Neural cell (in vitro differentiated cells): ENCODE measurements at regions not wholly inside any gene's neighbourhood (a gene's known extent, or its start where the extent isn't known, plus 50 kb on each side); places are given as distances from the start of the nearest gene placed in this dataset.

Experiments
- EP300 ChIP-seq: fragments of 450-650 bp; conservative IDR thresholded peaks from 2 replicates; pipeline ENCODE4 v1.6.1; 2014; ENCODE audit warnings: antibody characterized with exemption, mild to moderate bottlenecking, moderate library complexity; ENCODE audit not compliant: poor library complexity, severe bottlenecking
- EZH2 ChIP-seq: fragments of 200-600, 300-800 bp; shearing (Covaris generic), sonication (generic); IDR thresholded peaks from 2 replicates; pipeline ENCODE4 v1.6.1; 2014; ENCODE audit warnings: antibody characterized with exemption, low read length, borderline replicate concordance, mild to moderate bottlenecking; ENCODE audit not compliant: insufficient read depth, poor library complexity, severe bottlenecking
- POLR2AphosphoS5 ChIP-seq: IDR thresholded peaks from 2 replicates; pipeline ENCODE4 v1.6.1; 2012
- SMC3 ChIP-seq: fragments of 450-650 bp; conservative IDR thresholded peaks from 2 replicates; pipeline ENCODE4 v1.6.1; 2014; ENCODE audit warnings: antibody characterized with exemption, mild to moderate bottlenecking, moderate library complexity; ENCODE audit not compliant: poor library complexity
- TAF1 ChIP-seq: IDR thresholded peaks from 2 replicates; pipeline ENCODE4 v1.6.1; 2012; ENCODE audit warnings: low read depth
- TF ChIP-seq, protein P1 (sequence below): fragments of 450-650 bp; IDR thresholded peaks from 2 replicates; pipeline ENCODE4 v1.5.1; 2014; ENCODE audit warnings: antibody characterized with exemption, mild to moderate bottlenecking, moderate library complexity; ENCODE audit not compliant: poor library complexity, severe bottlenecking
- TF ChIP-seq, protein P2 (sequence below): IDR thresholded peaks from 2 replicates; pipeline ENCODE4 v1.6.1; 2012; ENCODE audit warnings: borderline replicate concordance

DNA sequence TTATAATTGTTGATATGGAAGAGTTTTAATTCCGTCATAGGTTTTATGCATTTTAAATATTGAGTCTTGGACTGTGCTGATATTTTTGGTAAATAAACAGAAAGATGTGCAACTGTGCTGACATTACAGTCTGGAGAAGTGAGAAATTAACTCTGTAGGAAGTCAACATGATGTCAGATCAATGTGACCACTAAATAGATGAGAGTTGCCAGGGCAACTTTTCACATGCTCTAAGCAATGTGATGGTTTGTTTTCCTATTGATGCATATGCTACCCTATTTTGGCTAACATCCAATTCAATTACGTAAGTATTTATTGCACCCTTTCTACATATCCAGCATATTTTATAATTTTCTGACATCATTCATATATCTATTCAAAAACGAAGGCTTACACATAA lies 1109.3 kb downstream of the TSN start:
- TF ChIP-seq, protein P1, sequence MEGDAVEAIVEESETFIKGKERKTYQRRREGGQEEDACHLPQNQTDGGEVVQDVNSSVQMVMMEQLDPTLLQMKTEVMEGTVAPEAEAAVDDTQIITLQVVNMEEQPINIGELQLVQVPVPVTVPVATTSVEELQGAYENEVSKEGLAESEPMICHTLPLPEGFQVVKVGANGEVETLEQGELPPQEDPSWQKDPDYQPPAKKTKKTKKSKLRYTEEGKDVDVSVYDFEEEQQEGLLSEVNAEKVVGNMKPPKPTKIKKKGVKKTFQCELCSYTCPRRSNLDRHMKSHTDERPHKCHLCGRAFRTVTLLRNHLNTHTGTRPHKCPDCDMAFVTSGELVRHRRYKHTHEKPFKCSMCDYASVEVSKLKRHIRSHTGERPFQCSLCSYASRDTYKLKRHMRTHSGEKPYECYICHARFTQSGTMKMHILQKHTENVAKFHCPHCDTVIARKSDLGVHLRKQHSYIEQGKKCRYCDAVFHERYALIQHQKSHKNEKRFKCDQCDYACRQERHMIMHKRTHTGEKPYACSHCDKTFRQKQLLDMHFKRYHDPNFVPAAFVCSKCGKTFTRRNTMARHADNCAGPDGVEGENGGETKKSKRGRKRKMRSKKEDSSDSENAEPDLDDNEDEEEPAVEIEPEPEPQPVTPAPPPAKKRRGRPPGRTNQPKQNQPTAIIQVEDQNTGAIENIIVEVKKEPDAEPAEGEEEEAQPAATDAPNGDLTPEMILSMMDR, result no peak
- TF ChIP-seq, protein P2, sequence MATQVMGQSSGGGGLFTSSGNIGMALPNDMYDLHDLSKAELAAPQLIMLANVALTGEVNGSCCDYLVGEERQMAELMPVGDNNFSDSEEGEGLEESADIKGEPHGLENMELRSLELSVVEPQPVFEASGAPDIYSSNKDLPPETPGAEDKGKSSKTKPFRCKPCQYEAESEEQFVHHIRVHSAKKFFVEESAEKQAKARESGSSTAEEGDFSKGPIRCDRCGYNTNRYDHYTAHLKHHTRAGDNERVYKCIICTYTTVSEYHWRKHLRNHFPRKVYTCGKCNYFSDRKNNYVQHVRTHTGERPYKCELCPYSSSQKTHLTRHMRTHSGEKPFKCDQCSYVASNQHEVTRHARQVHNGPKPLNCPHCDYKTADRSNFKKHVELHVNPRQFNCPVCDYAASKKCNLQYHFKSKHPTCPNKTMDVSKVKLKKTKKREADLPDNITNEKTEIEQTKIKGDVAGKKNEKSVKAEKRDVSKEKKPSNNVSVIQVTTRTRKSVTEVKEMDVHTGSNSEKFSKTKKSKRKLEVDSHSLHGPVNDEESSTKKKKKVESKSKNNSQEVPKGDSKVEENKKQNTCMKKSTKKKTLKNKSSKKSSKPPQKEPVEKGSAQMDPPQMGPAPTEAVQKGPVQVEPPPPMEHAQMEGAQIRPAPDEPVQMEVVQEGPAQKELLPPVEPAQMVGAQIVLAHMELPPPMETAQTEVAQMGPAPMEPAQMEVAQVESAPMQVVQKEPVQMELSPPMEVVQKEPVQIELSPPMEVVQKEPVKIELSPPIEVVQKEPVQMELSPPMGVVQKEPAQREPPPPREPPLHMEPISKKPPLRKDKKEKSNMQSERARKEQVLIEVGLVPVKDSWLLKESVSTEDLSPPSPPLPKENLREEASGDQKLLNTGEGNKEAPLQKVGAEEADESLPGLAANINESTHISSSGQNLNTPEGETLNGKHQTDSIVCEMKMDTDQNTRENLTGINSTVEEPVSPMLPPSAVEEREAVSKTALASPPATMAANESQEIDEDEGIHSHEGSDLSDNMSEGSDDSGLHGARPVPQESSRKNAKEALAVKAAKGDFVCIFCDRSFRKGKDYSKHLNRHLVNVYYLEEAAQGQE, result no peak
- TF ChIP-seq EZH2, result no peak
- no peak for TF ChIP-seq TAF1
- peak; percentile 61 for TF ChIP-seq POLR2AphosphoS5
- TF ChIP-seq EP300, result peak; percentile 67
- TF ChIP-seq SMC3, result no peak
